GM21825 (cell line): ENCODE measurements at regions not wholly inside any gene's neighbourhood (a gene's known extent, or its start where the extent isn't known, plus 50 kb on each side); places are given as distances from the start of the nearest gene placed in this dataset.
"Not testable (repeated sequence)": the region's sequence is repeated elsewhere in the genome, so short reads cannot be mapped to it uniquely, and the experiment has no call there.

Experiments
- ATAC-seq: cut with Tn5 transposase; IDR thresholded peaks from one replicate; pipeline ENCODE4 v1.9.1; 2021; ENCODE audit warnings: mild to moderate bottlenecking, moderate library complexity; ENCODE audit not compliant: unreplicated experiment

GRCh38 chr2:167383610-167384194 is 495.4 kb downstream of the XIRP2 start:
- ATAC-seq = no peak

DNA sequence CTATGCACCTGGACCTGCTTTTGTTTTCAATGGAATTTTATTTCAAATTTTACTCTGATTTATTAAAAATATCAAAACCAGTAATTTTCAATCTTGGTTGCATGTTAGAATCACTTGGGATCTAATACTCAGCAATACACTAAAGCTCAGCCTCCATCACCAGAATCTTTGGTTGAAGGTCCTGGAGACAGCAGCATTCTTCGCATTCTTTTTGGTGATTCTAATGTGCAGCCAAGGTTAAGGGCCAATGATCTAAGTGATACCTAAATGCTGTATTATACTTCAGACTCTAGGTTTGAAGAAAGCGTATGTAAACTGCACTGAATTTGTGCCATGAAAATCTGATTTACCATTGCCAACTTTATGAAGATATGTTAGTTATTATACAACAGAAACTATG is 493.1 kb downstream of the XIRP2 start:
- no peak for ATAC-seq

GRCh38 chr2:167380555-167380954 is 492.3 kb downstream of the XIRP2 start:
- ATAC-seq = no peak

DNA sequence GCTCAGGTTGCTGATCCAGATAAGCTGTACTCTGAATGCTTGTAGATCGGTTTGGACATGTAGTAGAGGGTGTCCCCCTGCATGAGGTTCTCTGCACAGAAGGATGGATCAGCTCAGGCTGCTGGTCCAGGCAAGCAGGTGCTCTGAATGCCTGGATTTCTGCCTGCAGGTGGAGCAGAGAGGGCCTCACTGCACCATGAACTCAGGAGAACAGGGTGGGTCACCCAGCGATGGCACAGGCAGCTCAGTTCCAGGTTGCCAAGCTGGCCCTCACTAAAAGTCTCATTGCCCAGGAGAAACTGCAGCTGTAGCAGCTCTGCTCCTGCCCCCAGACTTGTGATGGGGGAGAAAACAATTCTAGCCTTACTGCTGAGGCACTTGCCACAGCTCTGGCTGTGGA is 491.8 kb downstream of the XIRP2 start:
- no peak for ATAC-seq

DNA sequence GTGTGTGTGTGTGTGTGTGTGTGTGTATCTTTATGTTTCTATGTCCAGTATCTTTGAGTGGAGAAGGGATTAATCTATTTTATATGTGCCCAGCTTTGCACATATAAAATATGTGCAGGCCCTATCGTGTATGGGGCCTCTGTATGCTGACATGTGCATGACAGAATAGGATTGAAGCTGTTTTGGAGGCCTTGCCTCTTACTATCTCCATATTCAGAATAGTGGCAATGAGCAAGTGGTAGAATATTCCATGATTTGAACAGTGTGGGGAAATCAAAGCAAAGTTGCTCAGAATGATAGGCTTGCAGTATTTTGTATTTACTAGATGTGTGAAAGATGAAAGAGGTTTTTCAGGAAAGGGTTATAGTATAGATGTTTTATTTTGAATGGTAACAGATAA is 480.8 kb downstream of the XIRP2 start:
- ATAC-seq = no peak

DNA sequence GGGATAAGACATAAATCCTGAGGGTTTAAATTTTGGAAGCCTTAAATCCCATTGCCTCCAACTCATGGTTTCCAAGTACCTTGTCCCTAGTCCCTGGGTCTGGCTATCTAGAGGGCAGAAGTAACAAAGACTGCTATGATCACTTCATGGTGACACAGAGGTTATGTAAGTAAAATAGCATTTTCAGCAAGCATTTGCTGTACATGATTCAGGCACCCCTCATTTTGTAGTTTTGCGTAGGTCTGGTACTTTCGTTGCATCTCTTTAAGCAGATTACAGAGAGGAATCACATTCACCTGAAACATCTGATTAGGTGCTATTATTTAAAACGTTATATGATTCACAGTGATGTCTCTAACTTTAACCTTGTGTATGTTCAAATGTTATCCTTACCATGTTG is 480.1 kb downstream of the XIRP2 start:
- ATAC-seq = no peak

DNA sequence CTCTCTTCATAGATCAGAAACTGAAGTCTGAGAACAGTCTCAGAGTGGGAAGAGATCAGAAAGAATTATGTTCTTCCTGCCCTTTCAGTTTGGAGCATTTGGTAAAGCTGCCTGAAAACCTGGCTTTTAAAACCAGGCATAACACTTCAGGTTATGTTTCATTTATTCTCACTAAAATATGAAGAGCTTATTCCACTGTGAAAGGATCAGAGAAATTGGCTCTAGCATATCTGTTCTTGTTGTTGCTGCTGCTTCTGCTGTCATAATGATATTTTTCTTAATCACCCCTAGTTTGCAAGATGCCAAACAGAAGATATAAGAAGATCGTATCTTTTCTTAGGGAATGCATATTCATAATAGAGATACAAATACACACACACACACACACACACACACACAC is 476.9 kb downstream of the XIRP2 start:
- ATAC-seq = no peak

GRCh38 chr2:167361426-167361825 is 473.1 kb downstream of the XIRP2 start:
- no peak for ATAC-seq

DNA sequence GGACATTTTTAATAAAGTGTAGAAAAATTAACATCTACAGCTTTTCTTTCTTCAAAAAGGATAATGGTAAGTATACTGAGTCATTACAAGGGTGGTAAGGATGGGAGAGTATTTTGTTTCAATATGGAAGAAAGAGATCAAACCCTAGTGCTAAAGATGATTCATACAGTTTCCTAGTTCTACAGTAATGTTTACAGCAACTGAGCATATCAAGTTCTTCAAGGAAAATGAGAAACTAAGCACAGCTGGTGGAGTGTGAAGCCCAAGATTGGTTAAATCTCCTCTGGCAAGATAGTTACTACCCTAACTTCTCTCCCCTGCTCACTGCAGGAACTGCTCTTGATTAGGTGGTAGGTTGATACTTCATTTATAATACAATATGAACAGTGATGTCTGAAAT is 467.5 kb downstream of the XIRP2 start:
- no peak for ATAC-seq

DNA sequence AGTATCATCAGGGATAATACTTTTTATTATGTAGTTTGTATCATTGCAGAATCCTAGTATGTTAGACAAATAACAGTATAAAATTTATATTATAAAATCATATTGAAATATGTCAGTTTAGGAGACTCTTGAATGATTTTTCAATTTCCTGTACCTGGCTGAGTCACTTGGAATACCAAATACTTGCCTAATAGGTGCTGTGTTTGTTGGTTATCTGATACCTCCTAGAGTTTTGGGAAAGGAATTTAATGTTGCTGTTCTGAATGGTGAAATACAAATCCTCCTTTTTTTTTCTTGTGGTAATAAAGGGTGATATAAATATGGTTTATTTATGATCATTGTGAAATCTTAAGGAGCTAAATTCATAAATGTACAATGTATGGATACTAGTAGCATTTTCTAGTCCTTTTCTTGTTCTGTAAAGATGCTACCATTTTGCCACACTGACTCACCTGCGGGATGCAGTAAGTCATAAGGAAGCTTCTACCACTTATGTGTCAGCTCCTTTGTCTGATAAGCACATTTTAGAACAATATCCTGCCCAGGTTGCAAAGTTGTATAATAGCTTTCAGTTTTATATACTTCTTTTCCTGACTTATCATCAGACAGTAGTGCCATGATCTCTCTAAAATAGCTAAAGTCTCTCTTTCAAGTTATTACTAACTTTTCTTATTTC is 465.5 kb downstream of the XIRP2 start:
- no peak for ATAC-seq

- ATAC-seq = no peak
Observed at GRCh38 chr2:167345559-167345958, 457.3 kb downstream of the XIRP2 start.

GRCh38 chr2:167342769-167343168 is 454.5 kb downstream of the XIRP2 start:
- no peak for ATAC-seq

- no peak for ATAC-seq
Observed at GRCh38 chr2:167340322-167340721, 452.0 kb downstream of the XIRP2 start.

DNA sequence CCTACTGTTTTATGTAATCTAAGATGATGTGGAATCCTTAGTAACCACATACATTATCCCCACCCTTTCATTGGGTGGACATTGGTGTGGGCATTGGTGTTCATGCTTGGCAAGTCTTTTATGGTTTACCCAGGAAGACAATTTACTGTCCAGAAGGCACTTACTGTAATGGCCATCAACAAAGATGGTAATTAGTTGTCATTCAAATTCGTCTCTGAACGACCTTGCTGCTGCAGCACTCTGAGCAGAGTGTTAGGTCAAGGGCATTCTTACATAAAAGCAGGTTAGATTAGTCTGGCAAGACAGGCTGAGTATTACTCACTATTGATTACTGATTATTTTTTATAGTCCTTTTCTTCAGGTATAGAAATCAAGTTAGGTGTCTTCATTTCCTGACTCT is 447.9 kb downstream of the XIRP2 start:
- ATAC-seq = no peak

DNA sequence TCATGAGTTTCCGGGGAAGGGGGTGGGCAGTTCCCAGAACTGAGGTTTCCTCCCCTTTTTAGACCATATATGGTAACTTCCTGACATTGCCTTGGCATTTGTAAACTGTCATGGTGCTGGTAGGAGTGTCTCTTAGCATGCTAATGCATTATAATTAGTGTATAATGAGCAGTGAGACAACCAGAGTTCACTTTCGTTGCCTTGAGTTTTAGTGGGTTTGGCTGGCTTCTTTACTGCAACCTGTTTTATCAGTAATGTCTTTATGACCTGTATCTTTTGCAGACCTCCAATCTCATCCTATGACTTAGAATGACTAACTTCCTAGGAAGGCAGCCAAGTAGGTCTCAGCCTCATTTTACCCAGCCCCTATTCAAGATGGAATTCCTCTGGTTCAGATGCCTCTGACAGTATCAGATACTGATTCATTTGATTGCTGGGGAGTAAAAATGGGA is 447.3 kb downstream of the XIRP2 start:
- no peak for ATAC-seq

DNA sequence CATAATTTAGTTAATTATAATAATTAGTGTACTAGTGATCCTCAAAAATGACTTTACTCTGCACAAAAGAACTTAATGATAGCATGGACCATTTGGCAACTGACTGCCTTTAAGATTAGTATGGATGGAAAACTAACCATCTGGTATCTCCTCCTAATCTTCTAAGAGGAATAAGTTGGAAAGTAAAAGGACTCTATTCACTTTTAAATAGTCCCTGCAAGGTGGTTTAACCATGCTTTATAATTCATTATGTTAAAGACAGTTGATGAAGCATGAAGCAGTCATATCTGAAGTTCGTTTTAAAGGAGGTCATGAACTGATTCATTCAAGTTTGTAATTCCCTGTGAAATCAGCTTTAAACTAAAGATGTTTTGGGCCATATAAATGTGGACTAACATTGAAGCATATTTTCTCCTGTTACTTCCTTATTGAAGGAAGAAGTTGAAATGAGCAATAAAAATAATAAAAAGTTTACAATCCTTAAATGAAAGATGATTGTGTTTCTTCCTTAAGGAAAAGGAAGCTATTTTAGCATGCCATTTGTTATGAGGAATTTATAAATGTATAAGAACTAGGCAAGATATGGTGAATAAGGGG is 446.0 kb downstream of the XIRP2 start:
- ATAC-seq = no peak

GRCh38 chr2:167333245-167333644 is 445.0 kb downstream of the XIRP2 start:
- no peak for ATAC-seq

- ATAC-seq = no peak
Observed at GRCh38 chr2:167332358-167332757, 444.1 kb downstream of the XIRP2 start.

DNA sequence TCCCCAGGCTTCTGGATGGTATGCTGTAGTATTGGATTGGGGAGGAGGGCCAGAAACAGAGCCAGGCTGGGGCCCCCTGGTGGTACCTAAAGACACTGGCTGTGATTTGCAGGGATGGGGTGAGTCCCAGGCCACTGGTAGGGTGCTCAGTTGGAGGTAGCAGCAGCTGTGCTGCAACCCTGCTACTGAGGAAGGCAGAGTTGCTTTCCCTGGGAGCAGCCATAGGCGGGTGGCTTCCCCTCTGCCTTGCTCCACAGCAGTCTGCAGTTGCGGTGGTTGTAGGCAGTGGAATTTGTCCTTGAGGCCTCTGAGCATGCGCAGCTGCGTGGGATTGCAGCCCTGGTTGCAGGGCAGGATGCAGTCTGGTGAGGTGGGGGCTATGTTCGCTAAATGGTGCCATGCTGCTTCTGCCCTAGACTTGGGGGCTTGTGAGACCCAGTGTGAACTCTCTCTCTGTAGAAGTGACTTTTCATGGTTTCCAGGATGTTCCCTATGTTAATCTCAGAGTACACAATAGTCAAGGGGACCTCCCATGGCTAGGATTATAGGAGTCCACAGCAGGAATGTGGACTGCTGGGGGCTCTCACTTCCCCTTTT is 443.5 kb downstream of the XIRP2 start:
- no peak for ATAC-seq

- ATAC-seq = not testable (repeated sequence)
Observed at GRCh38 chr2:167328808-167329207, 440.5 kb downstream of the XIRP2 start.

DNA sequence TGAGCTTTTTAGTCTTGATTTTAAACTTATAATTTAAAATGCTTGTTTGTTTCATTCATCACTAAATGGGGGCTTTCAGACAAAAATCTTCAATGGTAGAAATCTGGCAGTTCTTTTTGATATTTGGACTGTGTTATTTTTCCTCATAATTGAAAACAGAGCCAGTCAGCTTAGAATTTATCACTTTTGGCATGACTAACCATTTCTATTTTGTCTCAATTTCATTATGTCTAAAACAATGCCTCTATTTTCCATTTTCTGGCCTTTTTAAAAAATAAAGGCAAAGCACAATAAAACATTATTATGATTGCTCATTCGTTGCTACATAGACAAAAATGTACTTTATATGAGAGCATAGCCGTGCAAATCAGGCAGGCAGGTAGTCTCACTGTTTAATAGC is 434.5 kb downstream of the XIRP2 start:
- no peak for ATAC-seq

DNA sequence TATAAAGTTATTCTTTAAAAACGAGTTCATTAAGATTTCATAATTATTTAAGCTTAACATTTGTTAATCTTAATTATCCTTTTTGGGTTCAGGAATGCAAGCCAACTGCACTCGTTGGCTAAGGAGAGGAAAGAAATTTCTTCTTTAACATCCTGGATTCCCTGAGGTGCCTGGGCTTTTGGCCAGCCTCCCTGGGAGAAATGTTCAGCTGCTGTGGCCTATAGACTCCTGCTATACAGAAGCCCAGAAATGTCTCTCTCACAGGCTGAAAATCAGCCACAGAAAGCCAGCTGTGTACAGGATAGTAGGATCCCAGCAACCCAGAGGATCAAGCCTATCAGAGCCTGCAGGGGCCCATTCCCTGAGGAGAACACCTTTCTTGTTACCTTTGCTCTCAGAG is 430.3 kb downstream of the XIRP2 start:
- no peak for ATAC-seq
